H1 (cell line): ENCODE measurements at regions not wholly inside any gene's neighbourhood (a gene's known extent, or its start where the extent isn't known, plus 50 kb on each side); places are given as distances from the start of the nearest gene placed in this dataset.

Experiments used
- CTCF ChIA-PET: fragments of 300-600 bp; sonication (Branson Sonifier 250); formaldehyde crosslinking; loops from one replicate; lab custom pipeline; 2021; ENCODE audit not compliant: partially characterized antibody; lab: Charles Lee
- POLR2A ChIA-PET: fragments of 300-600 bp; sonication (Branson Sonifier 250); formaldehyde crosslinking; loops from one replicate; lab custom pipeline; 2021; ENCODE audit warnings: inconsistent platforms; ENCODE audit not compliant: partially characterized antibody; lab: Charles Lee
- DNase-seq, 2 experiments: peaks; one replicate each; pipeline versions ENCODE4 v3.0.0 to v3.0.0-alpha.2; 2010 to 2022; ENCODE audit warnings: low spot score in 2 of 2, low read depth in 1 of 2, mixed read lengths in 1 of 2
- FAIRE-seq: peaks from 2 replicates; lab custom pipeline; 2011; peaks lifted over from hg19 to GRCh38; lab: Jason Lieb, UNC
- H2AFZ ChIP-seq: 2 replicates; pipeline ENCODE4 v1.8.1; 2012; ENCODE audit warnings: low read length, inconsistent platforms
- H2AK5ac ChIP-seq: 2 replicates; pipeline ENCODE4 v1.6.1; 2013; ENCODE audit warnings: low read depth, low read length
- H2BK120ac ChIP-seq: replicated peaks from 2 replicates; pipeline ENCODE3; 2013; ENCODE audit warnings: low read depth, low read length, inconsistent platforms
- H2BK12ac ChIP-seq: 2 replicates; pipeline ENCODE4 v1.6.1; 2013; ENCODE audit warnings: low read depth, low read length
- H2BK15ac ChIP-seq: 2 replicates; pipeline ENCODE4 v1.6.1; 2013; ENCODE audit warnings: low read length
- H2BK20ac ChIP-seq: 2 replicates; pipeline ENCODE4 v1.6.1; 2013; ENCODE audit warnings: low read length
- H2BK5ac ChIP-seq: 2 replicates; pipeline ENCODE4 v1.6.1; 2013; ENCODE audit warnings: low read depth, low read length
- H3K14ac ChIP-seq: 2 replicates; pipeline ENCODE4 v1.6.1; 2013; ENCODE audit warnings: inconsistent platforms; ENCODE audit not compliant: insufficient read length
- H3K18ac ChIP-seq: 2 replicates; pipeline ENCODE4 v1.6.1; 2013; ENCODE audit warnings: low read length; ENCODE audit errors: extremely low read depth
- H3K23ac ChIP-seq: 2 replicates; pipeline ENCODE4 v1.6.1; 2013; ENCODE audit warnings: inconsistent platforms; ENCODE audit not compliant: insufficient read length
- H3K23me2 ChIP-seq: 2 replicates; pipeline ENCODE4 v1.6.1; 2013; ENCODE audit warnings: low read depth, low read length
- H3K27ac ChIP-seq: 2 replicates; pipeline ENCODE4 v1.6.1; 2011; ENCODE audit warnings: low read depth, low read length, inconsistent platforms
- H3K27me3 ChIP-seq, 4 experiments: replicated peaks in 1 of 4; 1 replicate in 1 of 4; 2 replicates in 3 of 4; pipeline versions ENCODE4 v1.6.1 to v1.8.1; 2011 to 2013; ENCODE audit warnings: low read length in 3 of 4, mild to moderate bottlenecking in 3 of 4, inconsistent platforms in 2 of 4, mixed read lengths in 2 of 4, moderate library complexity in 1 of 4; ENCODE audit not compliant: control insufficient read depth in 3 of 4, insufficient read depth in 3 of 4; ENCODE audit errors: extremely low read depth in 1 of 4
- H3K36me3 ChIP-seq, 4 experiments: 2 replicates each; pipeline versions ENCODE4 v1.6.1 to v1.8.1; 2011 to 2013; ENCODE audit warnings: mild to moderate bottlenecking in 4 of 4, low read length in 3 of 4, moderate library complexity in 2 of 4, control low read depth in 1 of 4, inconsistent platforms in 1 of 4; ENCODE audit not compliant: insufficient read depth in 4 of 4, control insufficient read depth in 2 of 4
- H3K4ac ChIP-seq: replicated peaks from 2 replicates; pipeline ENCODE3; 2013; ENCODE audit warnings: low read length, low read depth, mixed read lengths, inconsistent platforms; ENCODE audit not compliant: insufficient read length
- H3K4me1 ChIP-seq, 4 experiments: replicated peaks in 1 of 4; 1 replicate in 1 of 4; 2 replicates in 3 of 4; pipeline versions ENCODE4 v1.6.1 to v1.8.1; 2011 to 2013; ENCODE audit warnings: low read length in 3 of 4, inconsistent platforms in 2 of 4, mixed read lengths in 1 of 4; ENCODE audit not compliant: insufficient read depth in 4 of 4, control insufficient read depth in 3 of 4
- H3K4me2 ChIP-seq, 2 experiments: 2 replicates each; pipeline versions ENCODE4 v1.6.1 to v1.8.1; 2011 to 2013; ENCODE audit warnings: low read depth in 2 of 2, low read length in 2 of 2, control low read depth in 1 of 2, inconsistent platforms in 1 of 2, mild to moderate bottlenecking in 1 of 2; ENCODE audit not compliant: insufficient read depth in 1 of 2
- H3K4me3 ChIP-seq, 4 experiments: fragments of 200-600, 300-600 bp in 1 of 4; sonication (generic), shearing (Covaris generic), sonication (Bioruptor Twin) in 1 of 4; 2 replicates each; pipeline versions ENCODE4 v1.5.1 to v1.8.1; 2011 to 2016; ENCODE audit warnings: low read length in 4 of 4, low read depth in 3 of 4, control low read depth in 2 of 4, inconsistent platforms in 2 of 4, mild to moderate bottlenecking in 2 of 4, mixed read lengths in 1 of 4, moderate library complexity in 1 of 4; ENCODE audit not compliant: insufficient read depth in 2 of 4; ENCODE audit errors: extremely low read depth in 1 of 4
- H3K56ac ChIP-seq: replicated peaks from 2 replicates; pipeline ENCODE3; 2013; ENCODE audit warnings: low read depth, mild to moderate bottlenecking, mixed read lengths, low read length, inconsistent platforms; ENCODE audit not compliant: insufficient read length
- H3K79me1 ChIP-seq: 2 replicates; pipeline ENCODE4 v1.6.1; 2013; ENCODE audit warnings: low read depth, low read length, control low read depth
- H3K79me2 ChIP-seq, 2 experiments: 2 replicates each; pipeline versions ENCODE4 v1.6.1 to v1.8.1; 2012 to 2013; ENCODE audit warnings: low read length in 2 of 2, mild to moderate bottlenecking in 2 of 2, inconsistent platforms in 1 of 2; ENCODE audit not compliant: insufficient read depth in 2 of 2, control insufficient read depth in 1 of 2
- H3K9ac ChIP-seq, 4 experiments: replicated peaks in 1 of 4; 1 replicate in 1 of 4; 2 replicates in 3 of 4; pipeline versions ENCODE4 v1.6.1 to v1.8.1; 2011 to 2013; ENCODE audit warnings: low read depth in 3 of 4, low read length in 3 of 4, control low read depth in 2 of 4, mild to moderate bottlenecking in 2 of 4, moderate library complexity in 2 of 4, inconsistent platforms in 1 of 4; ENCODE audit errors: extremely low read depth in 1 of 4
- H3K9me3 ChIP-seq, 2 experiments: 2 replicates each; pipeline versions ENCODE4 v1.6.1 to v1.8.1; 2012 to 2013; ENCODE audit warnings: mild to moderate bottlenecking in 2 of 2, moderate library complexity in 2 of 2, control low read depth in 1 of 2, inconsistent platforms in 1 of 2, low read depth in 1 of 2, low read length in 1 of 2, mixed read lengths in 1 of 2; ENCODE audit not compliant: insufficient read depth in 2 of 2
- H4K20me1 ChIP-seq, 2 experiments: replicated peaks in 1 of 2; 2 replicates each; pipeline versions ENCODE3 to v1.8.1; 2011 to 2013; ENCODE audit warnings: inconsistent platforms in 2 of 2, low read length in 2 of 2, mild to moderate bottlenecking in 1 of 2; ENCODE audit not compliant: insufficient read depth in 2 of 2, control insufficient read depth in 1 of 2
- H4K5ac ChIP-seq: 2 replicates; pipeline ENCODE4 v1.6.1; 2013; ENCODE audit warnings: low read length, low read depth, mixed read lengths, inconsistent platforms; ENCODE audit not compliant: insufficient read length
- H4K8ac ChIP-seq: 2 replicates; pipeline ENCODE4 v1.8.0; 2013; ENCODE audit warnings: mild to moderate bottlenecking, moderate library complexity, low read length, inconsistent platforms; ENCODE audit not compliant: insufficient read depth; ENCODE audit errors: extremely low read depth
- H4K91ac ChIP-seq: replicated peaks from 2 replicates; pipeline ENCODE3; 2013; ENCODE audit warnings: low read length, mixed read lengths, inconsistent platforms; ENCODE audit not compliant: insufficient read length
- CBX8 ChIP-seq: fragments of 300-800, 300-1000 bp; sonication (generic); IDR thresholded peaks from 2 replicates; pipeline ENCODE4 v1.7.1; 2016; ENCODE audit warnings: low read depth, low read length, borderline replicate concordance
- EZH2 ChIP-seq: fragments of 200-600 bp; sonication (generic); IDR thresholded peaks from 2 replicates; pipeline ENCODE4 v1.7.1; 2012; ENCODE audit warnings: low read depth, mild to moderate bottlenecking, moderate library complexity, low read length, inconsistent platforms; ENCODE audit not compliant: severe bottlenecking
- HDAC6 ChIP-seq: IDR thresholded peaks from one replicate; pipeline ENCODE4 v1.7.1; 2012; ENCODE audit warnings: low read depth, mild to moderate bottlenecking, inconsistent platforms, low read length, moderate library complexity
- KDM5A ChIP-seq: fragments of 200-600 bp; IDR thresholded peaks from 2 replicates; pipeline ENCODE4 v1.7.1; 2012; ENCODE audit warnings: mild to moderate bottlenecking, low read length, inconsistent platforms, mixed read lengths
- POU5F1 ChIP-seq: IDR thresholded peaks from 2 replicates; pipeline ENCODE4 v1.6.1; 2011; ENCODE audit warnings: low read depth, mild to moderate bottlenecking, low read length, moderate library complexity
- SIN3A ChIP-seq, 2 experiments: IDR thresholded peaks in 1 of 2; conservative IDR thresholded peaks in 1 of 2; 2 replicates each; pipeline ENCODE4 v1.6.1; 2011 to 2012; ENCODE audit warnings: low read length in 2 of 2, improper control_type of control experiment in 1 of 2, low read depth in 1 of 2, mild to moderate bottlenecking in 1 of 2
- TBP ChIP-seq: IDR thresholded peaks from 2 replicates; pipeline ENCODE4 v1.6.1; 2011; ENCODE audit warnings: low read depth, low read length, improper control_type of control experiment
- TEAD4 ChIP-seq: IDR thresholded peaks from 2 replicates; pipeline ENCODE4 v1.6.1; 2012; ENCODE audit warnings: low read depth, low read length, inconsistent platforms, mixed read lengths
- YY1 ChIP-seq: IDR thresholded peaks from 2 replicates; pipeline ENCODE4 v1.6.1; 2011; ENCODE audit warnings: low read depth, mild to moderate bottlenecking, low read length
- WGBS, 2 experiments: shearing (Covaris generic) in 1 of 2; methylation state at CpG; one replicate each; pipeline versions ENCODE4 v1.1.6 to v1.1.7; 2013 to 2015; ENCODE audit warnings: low lambda C conversion rate in 2 of 2, mixed read lengths in 2 of 2, inconsistent platforms in 1 of 2, low coverage in 1 of 2, missing lambda C conversion rate in 1 of 2; ENCODE audit not compliant: insufficient replicate concordance in 2 of 2, insufficient coverage in 1 of 2, insufficient read length in 1 of 2; ENCODE audit errors: extremely low coverage in 1 of 2, missing lambda C conversion rate in 1 of 2; 5-methylcytosine and 5-hydroxymethylcytosine counted together
- TF ChIP-seq, protein P1 (sequence below): IDR thresholded peaks from 2 replicates; pipeline ENCODE4 v1.6.1; 2011; ENCODE audit warnings: low read depth, mild to moderate bottlenecking, low read length; ENCODE audit not compliant: insufficient read depth

DNA sequence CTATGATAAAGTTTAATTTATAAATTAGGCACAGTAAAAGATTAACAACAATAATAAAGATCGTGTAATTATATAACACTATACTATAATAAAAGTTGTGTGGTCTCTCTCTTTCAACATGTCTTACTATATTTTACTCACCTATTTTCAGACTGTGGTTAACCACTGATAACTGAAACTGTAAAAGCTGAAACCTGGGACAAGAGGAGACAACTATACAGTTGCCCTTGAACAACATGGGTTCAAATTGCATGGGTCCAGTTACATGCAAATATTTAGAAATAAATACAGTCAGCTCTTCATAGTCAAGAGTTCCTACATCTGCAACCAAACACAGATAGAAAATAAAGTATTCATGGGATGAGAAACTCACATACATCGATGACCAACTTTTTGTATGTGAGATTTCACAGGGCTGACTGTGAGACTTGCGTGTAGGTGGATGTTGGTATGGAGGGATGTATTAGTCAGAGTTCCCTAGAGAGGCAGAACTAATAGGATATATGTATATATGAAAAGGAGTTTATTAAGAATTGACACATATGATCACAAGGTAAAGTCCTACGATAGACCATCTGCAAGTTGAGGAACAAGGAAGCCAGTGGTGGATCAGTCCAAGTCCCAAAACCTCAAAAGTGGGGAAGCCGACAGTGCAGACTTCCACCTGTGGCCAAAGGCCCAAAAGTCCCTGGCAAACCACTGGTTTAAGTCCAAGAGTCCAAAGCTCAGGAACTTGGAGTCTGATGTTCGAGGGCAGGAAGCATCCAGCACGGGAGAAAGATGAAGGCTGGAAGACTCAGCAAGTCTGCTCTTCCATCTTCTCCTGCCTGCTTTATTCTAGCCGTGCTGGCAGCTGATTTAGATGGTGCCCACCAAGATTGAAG, 359.5 kb downstream of the INSC start:
- no peak overlapping the region for H4K91ac ChIP-seq
- no peak overlapping the region for H3K9ac ChIP-seq
- H3K36me3 ChIP-seq = no peaks in the 10 kb centered on the region
- no peak overlapping the region for H2BK120ac ChIP-seq
- peaks cover 3% of the 10 kb centered on the region; the same call in 1 of the 2 replicates for H3K23me2 ChIP-seq
- no peak overlapping the region for H2BK20ac ChIP-seq
- no peaks in the 10 kb centered on the region for H3K79me2 ChIP-seq
- no peak overlapping the region for H2BK15ac ChIP-seq
- H3K27ac ChIP-seq = no peak overlapping the region
- H3K56ac ChIP-seq = no peak overlapping the region
- ChIA-PET CTCF (no interaction called here), POLR2A (no interaction called here)
- no peak overlapping the region for H3K4me2 ChIP-seq
- no peaks in the 10 kb centered on the region for H4K20me1 ChIP-seq
- H4K8ac ChIP-seq = no peak overlapping the region
- TF ChIP-seq SIN3A (conservative IDR thresholded peaks at IDR 0.05 in 1 of 2, IDR thresholded peaks at IDR 0.05 in 1 of 2; ENCODE audit: low read depth in 1 of 2, low read length in 2 of 2) (no peak), EZH2 (no peak), KDM5A (no peak), TBP (no peak), HDAC6 (no peak), YY1 (no peak), TEAD4 (no peak), CBX8 (no peak), POU5F1 (no peak)
- TF ChIP-seq, protein P1, sequence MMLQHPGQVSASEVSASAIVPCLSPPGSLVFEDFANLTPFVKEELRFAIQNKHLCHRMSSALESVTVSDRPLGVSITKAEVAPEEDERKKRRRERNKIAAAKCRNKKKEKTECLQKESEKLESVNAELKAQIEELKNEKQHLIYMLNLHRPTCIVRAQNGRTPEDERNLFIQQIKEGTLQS = no peak
- no peak overlapping the region for H3K18ac ChIP-seq
- H3K27me3 ChIP-seq = no peaks in the 10 kb centered on the region
- no peak for FAIRE-seq
- no peak overlapping the region for H2AK5ac ChIP-seq
- H3K4me1 ChIP-seq = peaks cover 7 to 14% (median 9%) of the 10 kb centered on the region in 4 experiments
- H2AFZ ChIP-seq = no peak overlapping the region
- DNase-seq = no peak
- no peaks in the 10 kb centered on the region for H3K9me3 ChIP-seq
- H3K4ac ChIP-seq = no peak overlapping the region
- H4K5ac ChIP-seq = no peak overlapping the region
- H3K14ac ChIP-seq = no peak overlapping the region
- no peak overlapping the region for H2BK12ac ChIP-seq
- no peaks in the 10 kb centered on the region for H3K79me1 ChIP-seq
- no peak overlapping the region for H3K4me3 ChIP-seq
- WGBS, 2 experiments = 94% methylated on average over 8 of the region's 8 CpGs; no CpG with 5 or more reads in 1 of the 2 experiments
- H2BK5ac ChIP-seq = no peak overlapping the region
- no peak overlapping the region for H3K23ac ChIP-seq
